Gastroesophageal sphincter (tissue), 4 donors: ENCODE measurements at regions not wholly inside any gene's neighbourhood (a gene's known extent, or its start where the extent isn't known, plus 50 kb on each side); places are given as distances from the start of the nearest gene placed in this dataset.

ENCODE experiments used
- ATAC-seq: fragments of 150-250 bp; one replicate; pipeline ENCODE4 v1.9.1; 2016; ENCODE audit warnings: mild to moderate bottlenecking, moderate library complexity
- H3K27ac ChIP-seq, 4 donors: fragments of 200-600 bp; sonication (generic) in 3 of 4; 1 replicate in 3 of 4; 2 replicates in 1 of 4; pipeline ENCODE4 v1.5.1; 2016 to 2019
- H3K27me3 ChIP-seq: fragments of 200-600 bp; sonication (generic); one replicate; pipeline ENCODE4 v1.5.1; 2019
- H3K36me3 ChIP-seq, 2 donors: fragments of 200-600 bp; sonication (generic); one replicate each; pipeline ENCODE4 v1.5.1; 2019; ENCODE audit warnings: control low read depth in 1 of 2
- H3K4me1 ChIP-seq, 3 donors: fragments of 200-600 bp; sonication (generic); 1 replicate in 2 of 3; 2 replicates in 1 of 3; pipeline ENCODE4 v1.5.1; 2016 to 2019; ENCODE audit warnings: control low read depth in 2 of 3
- H3K4me3 ChIP-seq, 2 donors: fragments of 200-600 bp; sonication (generic); one replicate each; pipeline ENCODE4 v1.5.1; 2019; ENCODE audit warnings: mild to moderate bottlenecking in 1 of 2, moderate library complexity in 1 of 2
- H3K9me3 ChIP-seq, 3 donors: fragments of 200-600 bp; sonication (generic); one replicate each; pipeline ENCODE4 v1.5.1; 2017 to 2019; ENCODE audit warnings: control low read depth in 2 of 3
- CTCF ChIP-seq, 4 experiments: fragments of 200-600 bp in 2 of 4; fragments of 450-650 bp in 2 of 4; sonication (generic) in 1 of 4; IDR thresholded peaks; one replicate each; pipeline ENCODE4 v1.5.1; 2017 to 2019; ENCODE audit warnings: antibody characterized with exemption in 4 of 4, mild to moderate bottlenecking in 2 of 4, moderate library complexity in 2 of 4
- EP300 ChIP-seq: sonication (generic); formaldehyde crosslinking; IDR thresholded peaks from one replicate; pipeline ENCODE4 v1.6.1; 2017; ENCODE audit warnings: antibody characterized with exemption, mild to moderate bottlenecking
- POLR2A ChIP-seq, 2 donors: fragments of 450-650 bp; IDR thresholded peaks; one replicate each; pipeline ENCODE4 v1.6.1; 2017; ENCODE audit warnings: antibody characterized with exemption in 2 of 2, mild to moderate bottlenecking in 2 of 2, moderate library complexity in 1 of 2
- POLR2AphosphoS5 ChIP-seq: sonication (generic); formaldehyde crosslinking; IDR thresholded peaks from one replicate; pipeline ENCODE4 v1.6.1; 2017; ENCODE audit warnings: antibody characterized with exemption
- WGBS, 2 donors: methylation state at CpG; one replicate each; pipeline ENCODE4 v1.1.5; 2018; ENCODE audit warnings: low coverage in 1 of 2; 5-methylcytosine and 5-hydroxymethylcytosine counted together

- TF ChIP-seq POLR2A (IDR thresholded peaks at IDR 0.05): no peak
- no peak for TF ChIP-seq EP300
- TF ChIP-seq POLR2AphosphoS5: no peak
- no peak for TF ChIP-seq CTCF (IDR thresholded peaks at IDR 0.05)
- no CpG with 5 or more reads among the region's 2 CpGs for WGBS, 2 donors
- H3K4me3 ChIP-seq: no peak overlapping the region
- H3K9me3 ChIP-seq: no peaks in the 10 kb centered on the region
- no peak overlapping the region for H3K27ac ChIP-seq
- no peaks in the 10 kb centered on the region for H3K4me1 ChIP-seq
- no peaks in the 10 kb centered on the region for H3K27me3 ChIP-seq
- no peak for ATAC-seq
- no peaks in the 10 kb centered on the region for H3K36me3 ChIP-seq
These were observed 1118.3 kb upstream of the ADGRL3 start for GRCh38 chr4:60081839-60082238.

- ATAC-seq: no peak
- WGBS, 2 donors: 69 to 71% methylated on average over 3 of the region's 3 CpGs
- Histone ChIP-seq H3K4me1 (no peaks in the 10 kb centered on the region), H3K4me3 (no peak overlapping the region), H3K36me3 (no peaks in the 10 kb centered on the region), H3K27ac (no peak overlapping the region), H3K27me3 (no peaks in the 10 kb centered on the region), H3K9me3 (no peaks in the 10 kb centered on the region)
- no peak for TF ChIP-seq POLR2A (IDR thresholded peaks at IDR 0.05)
- TF ChIP-seq EP300: no peak
These were observed 1111.2 kb upstream of the ADGRL3 start for GRCh38 chr4:60088807-60089486.

- Histone ChIP-seq H3K27ac (no peak overlapping the region), H3K4me1 (no peaks in the 10 kb centered on the region), H3K9me3 (no peaks in the 10 kb centered on the region), H3K36me3 (no peaks in the 10 kb centered on the region), H3K27me3 (no peaks in the 10 kb centered on the region), H3K4me3 (no peak overlapping the region)
- TF ChIP-seq POLR2AphosphoS5 (no peak), POLR2A (IDR thresholded peaks at IDR 0.05) (no peak), EP300 (no peak), CTCF (IDR thresholded peaks at IDR 0.05) (no peak)
- ATAC-seq: no peak
- WGBS, 2 donors: 69 to 81% methylated on average over 3 of the region's 3 CpGs
These were observed 1110.4 kb upstream of the ADGRL3 start for GRCh38 chr4:60089546-60090273.

GRCh38 chr4:60096676-60097075 lies 1103.5 kb upstream of the ADGRL3 start:
- Histone ChIP-seq H3K4me3 (no peak overlapping the region), H3K4me1 (no peaks in the 10 kb centered on the region), H3K9me3 (no peaks in the 10 kb centered on the region), H3K27me3 (no peaks in the 10 kb centered on the region), H3K36me3 (no peaks in the 10 kb centered on the region), H3K27ac (no peak overlapping the region)
- 0% methylated on average over 1 of the region's 1 CpG for WGBS, 2 donors
- no peak for ATAC-seq
- TF ChIP-seq EP300 (no peak), CTCF (IDR thresholded peaks at IDR 0.05) (no peak), POLR2A (IDR thresholded peaks at IDR 0.05) (no peak), POLR2AphosphoS5 (no peak)

GRCh38 chr4:60116592-60116991 lies 1083.5 kb upstream of the ADGRL3 start:
- H3K27me3 ChIP-seq: no peaks in the 10 kb centered on the region
- H3K4me3 ChIP-seq: no peak overlapping the region
- ATAC-seq: no peak
- H3K27ac ChIP-seq: no peak overlapping the region
- H3K36me3 ChIP-seq: no peaks in the 10 kb centered on the region
- no peaks in the 10 kb centered on the region for H3K4me1 ChIP-seq
- 94 to 100% methylated on average over 3 of the region's 3 CpGs for WGBS, 2 donors
- TF ChIP-seq POLR2AphosphoS5: no peak
- no peaks in the 10 kb centered on the region for H3K9me3 ChIP-seq
